ENCODE measurements at regions not wholly inside any gene's neighbourhood (a gene's known extent, or its start where the extent isn't known, plus 50 kb on each side); places are given as distances from the start of the nearest gene placed in this dataset.

- Histone ChIP-seq H3K9ac (ENCODE audit: low read depth in 1 of 2, low read length in 2 of 2) (no peak overlapping the region), H3K9me3 (ENCODE audit: control insufficient read depth in 4 of 4, low read length in 3 of 4) (no peaks in the 10 kb centered on the region), H3K27me3 (ENCODE audit: control insufficient read depth in 4 of 4, insufficient read depth in 4 of 4, low read length in 3 of 4) (no peaks in the 10 kb centered on the region), H3K4me1 (ENCODE audit: control insufficient read depth in 4 of 4, insufficient read depth in 4 of 4, low read length in 3 of 4) (no peaks in the 10 kb centered on the region), H3K4me3 (ENCODE audit: low read depth in 1 of 3, low read length in 3 of 3) (no peak overlapping the region), H3K27ac (ENCODE audit: low read depth in 1 of 2, low read length in 2 of 2) (no peak overlapping the region), H3K36me3 (ENCODE audit: control insufficient read depth in 4 of 4, insufficient read depth in 3 of 4, low read depth in 1 of 4, low read length in 3 of 4) (no peaks in the 10 kb centered on the region)
- 61% methylated on average over 2 of the region's 2 CpGs for WGBS
- TF ChIP-seq EGR1 (IDR thresholded peaks at IDR 0.05; ENCODE audit: low read depth in 2 of 2), result no peak
- no peak for TF ChIP-seq GABPA (IDR thresholded peaks at IDR 0.05 in 1 of 2, conservative IDR thresholded peaks at IDR 0.05 in 1 of 2)
- TF ChIP-seq ATF3 (IDR thresholded peaks at IDR 0.05), result no peak
- TF ChIP-seq NR2F2 (IDR thresholded peaks at IDR 0.05), result no peak
- TF ChIP-seq HNF4G (IDR thresholded peaks at IDR 0.05), result no peak
- TF ChIP-seq REST (IDR thresholded peaks at IDR 0.05), result no peak
- no peak for TF ChIP-seq RXRA (IDR thresholded peaks at IDR 0.05)
- no peak for TF ChIP-seq RAD21 (IDR thresholded peaks at IDR 0.05)
- no peak for TF ChIP-seq MAX (IDR thresholded peaks at IDR 0.05)
- TF ChIP-seq ZBTB33 (IDR thresholded peaks at IDR 0.05), result no peak
- TF ChIP-seq JUND (IDR thresholded peaks at IDR 0.05), result no peak
- no peak for TF ChIP-seq FOXA2 (IDR thresholded peaks at IDR 0.05)
- TF ChIP-seq YY1 (IDR thresholded peaks at IDR 0.05), result no peak
- no peak for TF ChIP-seq FOXA1 (IDR thresholded peaks at IDR 0.05)
- TF ChIP-seq SP1 (IDR thresholded peaks at IDR 0.05), result no peak
- no peak for TF ChIP-seq TAF1 (conservative IDR thresholded peaks at IDR 0.05)
- DNase-seq (ENCODE audit: low spot score), result no peak
Observed at GRCh38 chr14:41490323-41490722, 116.4 kb upstream of the LRFN5 start.

GRCh38 chr14:41489315-41489972 lies 117.2 kb upstream of the LRFN5 start:
- Histone ChIP-seq H3K4me3 (ENCODE audit: low read depth in 1 of 3, low read length in 3 of 3) (no peak overlapping the region), H3K9ac (ENCODE audit: low read depth in 1 of 2, low read length in 2 of 2) (no peak overlapping the region), H3K27me3 (ENCODE audit: control insufficient read depth in 4 of 4, insufficient read depth in 4 of 4, low read length in 3 of 4) (no peaks in the 10 kb centered on the region), H3K36me3 (ENCODE audit: control insufficient read depth in 4 of 4, insufficient read depth in 3 of 4, low read depth in 1 of 4, low read length in 3 of 4) (no peaks in the 10 kb centered on the region), H3K27ac (ENCODE audit: low read depth in 1 of 2, low read length in 2 of 2) (no peak overlapping the region), H3K9me3 (ENCODE audit: control insufficient read depth in 4 of 4, low read length in 3 of 4) (no peaks in the 10 kb centered on the region), H3K4me1 (ENCODE audit: control insufficient read depth in 4 of 4, insufficient read depth in 4 of 4, low read length in 3 of 4) (no peaks in the 10 kb centered on the region)
- TF ChIP-seq FOXA2 (IDR thresholded peaks at IDR 0.05) (no peak), ZBTB33 (IDR thresholded peaks at IDR 0.05) (no peak), ATF3 (IDR thresholded peaks at IDR 0.05) (no peak), YY1 (IDR thresholded peaks at IDR 0.05) (no peak), CTCF (IDR thresholded peaks at IDR 0.05; ENCODE audit: low read depth, low read length, missing input control) (no peak), GABPA (IDR thresholded peaks at IDR 0.05 in 1 of 2, conservative IDR thresholded peaks at IDR 0.05 in 1 of 2) (no peak), NR2F2 (IDR thresholded peaks at IDR 0.05) (no peak), FOXA1 (IDR thresholded peaks at IDR 0.05) (no peak), RAD21 (IDR thresholded peaks at IDR 0.05) (no peak), TAF1 (conservative IDR thresholded peaks at IDR 0.05) (no peak), EGR1 (IDR thresholded peaks at IDR 0.05; ENCODE audit: low read depth in 2 of 2) (no peak)
- no peak for DNase-seq (ENCODE audit: low spot score)
